ENCODE measurements at regions not wholly inside any gene's neighbourhood (a gene's known extent, or its start where the extent isn't known, plus 50 kb on each side); places are given as distances from the start of the nearest gene placed in this dataset.

DNA sequence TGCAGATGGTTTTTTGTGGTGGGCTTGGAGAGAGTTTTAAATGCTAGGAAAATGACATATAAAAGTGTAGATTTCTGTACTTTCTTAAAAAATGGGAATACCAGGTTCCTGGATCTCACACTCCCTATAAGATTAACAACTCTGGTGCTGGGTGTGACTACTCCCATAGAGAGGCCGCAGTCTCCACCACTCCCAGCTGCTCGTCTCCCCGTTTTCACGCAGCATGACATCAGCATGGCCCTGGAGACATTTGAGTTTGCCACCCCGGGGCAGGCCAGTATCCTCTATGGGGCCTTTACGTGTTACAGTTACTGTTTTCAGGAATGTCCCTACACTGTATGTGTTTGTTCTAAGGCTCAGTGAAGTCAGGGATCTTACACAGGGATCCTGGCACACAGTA, 126.7 kb upstream of the ATP2B2 start:
- TF ChIP-seq, protein P1, sequence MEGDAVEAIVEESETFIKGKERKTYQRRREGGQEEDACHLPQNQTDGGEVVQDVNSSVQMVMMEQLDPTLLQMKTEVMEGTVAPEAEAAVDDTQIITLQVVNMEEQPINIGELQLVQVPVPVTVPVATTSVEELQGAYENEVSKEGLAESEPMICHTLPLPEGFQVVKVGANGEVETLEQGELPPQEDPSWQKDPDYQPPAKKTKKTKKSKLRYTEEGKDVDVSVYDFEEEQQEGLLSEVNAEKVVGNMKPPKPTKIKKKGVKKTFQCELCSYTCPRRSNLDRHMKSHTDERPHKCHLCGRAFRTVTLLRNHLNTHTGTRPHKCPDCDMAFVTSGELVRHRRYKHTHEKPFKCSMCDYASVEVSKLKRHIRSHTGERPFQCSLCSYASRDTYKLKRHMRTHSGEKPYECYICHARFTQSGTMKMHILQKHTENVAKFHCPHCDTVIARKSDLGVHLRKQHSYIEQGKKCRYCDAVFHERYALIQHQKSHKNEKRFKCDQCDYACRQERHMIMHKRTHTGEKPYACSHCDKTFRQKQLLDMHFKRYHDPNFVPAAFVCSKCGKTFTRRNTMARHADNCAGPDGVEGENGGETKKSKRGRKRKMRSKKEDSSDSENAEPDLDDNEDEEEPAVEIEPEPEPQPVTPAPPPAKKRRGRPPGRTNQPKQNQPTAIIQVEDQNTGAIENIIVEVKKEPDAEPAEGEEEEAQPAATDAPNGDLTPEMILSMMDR (IDR thresholded peaks at IDR 0.05), result no peak
- no peak for TF ChIP-seq POLR2A (IDR thresholded peaks at IDR 0.05)

Data from testis (tissue), 2 donors.